GM23338 (cell line): ENCODE measurements at regions not wholly inside any gene's neighbourhood (a gene's known extent, or its start where the extent isn't known, plus 50 kb on each side); places are given as distances from the start of the nearest gene placed in this dataset.

Experiments
- ATAC-seq: fragments of 200-7000 bp; cut with Tn5 transposase; 3 replicates; pipeline ENCODE4 v1.9.1; 2020
- DNase-seq: peaks from one replicate; pipeline ENCODE4 v3.0.0-alpha.2; 2015; ENCODE audit warnings: low spot score
- H2AFZ ChIP-seq: fragments of 200-600 bp; sonication (generic); 2 replicates; pipeline ENCODE4 v1.8.0; 2016; ENCODE audit warnings: antibody characterized with exemption, mild to moderate bottlenecking, moderate library complexity
- H3F3A ChIP-seq: fragments of 200-600 bp; sonication (generic); replicated peaks from 2 replicates; pipeline ENCODE4 v1.8.0; 2017; ENCODE audit warnings: antibody characterized with exemption, mixed run types, low read depth
- H3K27ac ChIP-seq: fragments of 200-600 bp; sonication (generic); 2 replicates; pipeline ENCODE4 v1.6.1; 2016; ENCODE audit warnings: low read depth
- H3K27me3 ChIP-seq: fragments of 200-600 bp; sonication (generic); 2 replicates; pipeline ENCODE4 v1.8.0; 2016; ENCODE audit warnings: mild to moderate bottlenecking, mixed run types, moderate library complexity; ENCODE audit not compliant: insufficient read depth
- H3K36me3 ChIP-seq: fragments of 200-600 bp; sonication (generic); 2 replicates; pipeline ENCODE4 v1.8.0; 2016; ENCODE audit warnings: mild to moderate bottlenecking; ENCODE audit not compliant: insufficient read depth
- H3K4me1 ChIP-seq: fragments of 200-600 bp; sonication (generic); 2 replicates; pipeline ENCODE4 v1.8.0; 2016; ENCODE audit warnings: mild to moderate bottlenecking, moderate library complexity; ENCODE audit not compliant: insufficient read depth
- H3K4me2 ChIP-seq: fragments of 200-600 bp; sonication (generic); 2 replicates; pipeline ENCODE4 v1.7.1; 2017; ENCODE audit warnings: mixed run types
- H3K4me3 ChIP-seq: fragments of 200-600 bp; sonication (generic); 2 replicates; pipeline ENCODE4 v1.6.1; 2016; ENCODE audit warnings: mixed run types
- H3K79me2 ChIP-seq: fragments of 200-600 bp; sonication (generic); replicated peaks from 2 replicates; pipeline ENCODE4 v1.8.0; 2017; ENCODE audit warnings: mild to moderate bottlenecking; ENCODE audit not compliant: insufficient read depth
- H3K9me2 ChIP-seq: fragments of 200-600 bp; sonication (generic); 2 replicates; pipeline ENCODE4 v1.8.0; 2017; ENCODE audit not compliant: insufficient read depth
- H4K20me1 ChIP-seq: fragments of 200-600 bp; sonication (generic); replicated peaks from 2 replicates; pipeline ENCODE4 v1.8.0; 2017; ENCODE audit warnings: mild to moderate bottlenecking; ENCODE audit not compliant: insufficient read depth
- H3K27ac Mint-ChIP-seq: 2 replicates; pipeline ENCODE4 v1.8.0; 2020; ENCODE audit warnings: inconsistent platforms, mild to moderate bottlenecking, moderate library complexity, mixed read lengths
- H3K27me3 Mint-ChIP-seq: 3 replicates; pipeline ENCODE4 v1.8.0; 2022; ENCODE audit warnings: low read depth, mild to moderate bottlenecking, moderate library complexity, mixed read lengths, inconsistent platforms; ENCODE audit not compliant: insufficient read depth, poor library complexity
- H3K36me3 Mint-ChIP-seq: 3 replicates; pipeline ENCODE4 v1.8.0; 2021; ENCODE audit warnings: low read depth, mild to moderate bottlenecking, inconsistent platforms, moderate library complexity, mixed read lengths
- H3K4me1 Mint-ChIP-seq: 3 replicates; pipeline ENCODE4 v1.8.0; 2020; ENCODE audit warnings: mild to moderate bottlenecking, inconsistent platforms, mixed read lengths
- H3K4me3 Mint-ChIP-seq: 3 replicates; pipeline ENCODE4 v1.8.0; 2021; ENCODE audit warnings: moderate library complexity, mild to moderate bottlenecking, inconsistent platforms, mixed read lengths
- H3K9me3 Mint-ChIP-seq: 3 replicates; pipeline ENCODE4 v1.8.0; 2020; ENCODE audit warnings: moderate library complexity, mild to moderate bottlenecking, inconsistent platforms, mixed read lengths
- EZH2 ChIP-seq: fragments of 200-600 bp; sonication (generic); IDR thresholded peaks from one replicate; pipeline ENCODE4 v1.8.0; 2017; ENCODE audit warnings: antibody characterized with exemption, mild to moderate bottlenecking, low read depth; ENCODE audit not compliant: unreplicated experiment
- EZH2phosphoT487 ChIP-seq: fragments of 200-600 bp; sonication (generic); IDR thresholded peaks from one replicate; pipeline ENCODE4 v1.8.1; 2018; ENCODE audit warnings: antibody characterized with exemption; ENCODE audit not compliant: unreplicated experiment
- REST ChIP-seq: IDR thresholded peaks from one replicate; pipeline ENCODE4 v1.6.1; 2018; ENCODE audit warnings: antibody characterized with exemption; ENCODE audit not compliant: unreplicated experiment
- ZNF114 ChIP-seq: fragments of 250-450 bp; sonication (Bioruptor Pico); IDR thresholded peaks from 2 replicates; pipeline ENCODE4 v1.5.0; 2020; ENCODE audit warnings: mild to moderate bottlenecking, moderate library complexity
- ZNF462 ChIP-seq: fragments of 250-450 bp; sonication (Bioruptor Pico); IDR thresholded peaks from 2 replicates; pipeline ENCODE4 v1.5.0; 2020; ENCODE audit warnings: mild to moderate bottlenecking, moderate library complexity

- Histone ChIP-seq H3K36me3 (no peaks in the 10 kb centered on the region), H3K4me1 (no peaks in the 10 kb centered on the region), H4K20me1 (no peaks in the 10 kb centered on the region), H3K4me3 (no peak overlapping the region), H2AFZ (no peak overlapping the region), H3K27ac (no peak overlapping the region), H3K27me3 (no peaks in the 10 kb centered on the region), H3K4me2 (no peak overlapping the region), H3K79me2 (no peaks in the 10 kb centered on the region), H3K9me2 (no peaks in the 10 kb centered on the region), H3F3A (no peaks in the 10 kb centered on the region)
- DNase-seq, result no peak
- H3K4me3 Mint-ChIP-seq, result no peak overlapping the region
- no peak for ATAC-seq
- no peaks in the 10 kb centered on the region for H3K27me3 Mint-ChIP-seq
- TF ChIP-seq EZH2, result no peak
- no peak for TF ChIP-seq EZH2phosphoT487
- TF ChIP-seq ZNF114 (CRISPR knock-in tag), result no peak
- no peak for TF ChIP-seq REST
- no peak for TF ChIP-seq ZNF462
- H3K4me1 Mint-ChIP-seq, result no peaks in the 10 kb centered on the region
- no peaks in the 10 kb centered on the region for H3K36me3 Mint-ChIP-seq
- H3K27ac Mint-ChIP-seq, result no peak overlapping the region
- peaks cover 7% of the 10 kb centered on the region; the same call in 1 of the 3 replicates for H3K9me3 Mint-ChIP-seq
Observed at GRCh38 chr7:15068324-15068723, 165.8 kb upstream of the DGKB start.
